HG03521 (cell line): ENCODE measurements at regions not wholly inside any gene's neighbourhood (a gene's known extent, or its start where the extent isn't known, plus 50 kb on each side); places are given as distances from the start of the nearest gene placed in this dataset.

Experiments used
- ATAC-seq: cut with Tn5 transposase; IDR thresholded peaks from one replicate; pipeline ENCODE4 v1.9.1; 2021; ENCODE audit warnings: mild to moderate bottlenecking, moderate library complexity; ENCODE audit not compliant: unreplicated experiment

- ATAC-seq = no peak
These were observed 161.3 kb downstream of the GXYLT1 start for GRCh38 chr12:41983394-41983793.

GRCh38 chr12:41981758-41982157 is 162.9 kb downstream of the GXYLT1 start:
- ATAC-seq = no peak

- no peak for ATAC-seq
These were observed 163.7 kb downstream of the GXYLT1 start for GRCh38 chr12:41981013-41981412.

- no peak for ATAC-seq
These were observed 164.3 kb downstream of the GXYLT1 start for GRCh38 chr12:41980390-41980789.

- ATAC-seq = no peak
These were observed 165.1 kb downstream of the GXYLT1 start for GRCh38 chr12:41979574-41979973.

- no peak for ATAC-seq
These were observed 172.1 kb downstream of the GXYLT1 start for GRCh38 chr12:41972598-41972997.

GRCh38 chr12:41972196-41972595 is 172.5 kb downstream of the GXYLT1 start:
- ATAC-seq = no peak

GRCh38 chr12:41970744-41971143 is 173.9 kb downstream of the GXYLT1 start:
- ATAC-seq = no peak

GRCh38 chr12:41968599-41968998 is 176.1 kb downstream of the GXYLT1 start:
- ATAC-seq = no peak

GRCh38 chr12:41967668-41968500 is 176.8 kb downstream of the GXYLT1 start:
- no peak for ATAC-seq

- no peak for ATAC-seq
These were observed 177.8 kb downstream of the GXYLT1 start for GRCh38 chr12:41966916-41967315.

GRCh38 chr12:41966001-41966400 is 178.7 kb downstream of the GXYLT1 start:
- no peak for ATAC-seq

- no peak for ATAC-seq
These were observed 181.3 kb downstream of the GXYLT1 start for GRCh38 chr12:41963398-41963797.

- ATAC-seq = no peak
These were observed 182.5 kb downstream of the GXYLT1 start for GRCh38 chr12:41962171-41962572.

- no peak for ATAC-seq
These were observed 185.4 kb downstream of the GXYLT1 start for GRCh38 chr12:41959271-41959670.

- ATAC-seq = no peak
These were observed 188.3 kb downstream of the GXYLT1 start for GRCh38 chr12:41956353-41956752.

- no peak for ATAC-seq
These were observed 194.2 kb downstream of the GXYLT1 start for GRCh38 chr12:41950455-41950854.

- no peak for ATAC-seq
These were observed 198.6 kb downstream of the GXYLT1 start for GRCh38 chr12:41946106-41946505.

- no peak for ATAC-seq
These were observed 200.5 kb downstream of the GXYLT1 start for GRCh38 chr12:41944216-41944615.

- ATAC-seq = no peak
These were observed 201.0 kb downstream of the GXYLT1 start for GRCh38 chr12:41943671-41944070.

- ATAC-seq = no peak
These were observed 202.3 kb downstream of the GXYLT1 start for GRCh38 chr12:41942354-41942753.

- ATAC-seq = no peak
These were observed 203.6 kb downstream of the GXYLT1 start for GRCh38 chr12:41941079-41941478.

- no peak for ATAC-seq
These were observed 204.1 kb downstream of the GXYLT1 start for GRCh38 chr12:41940571-41940970.
